HG02973 (cell line): ENCODE measurements at regions not wholly inside any gene's neighbourhood (a gene's known extent, or its start where the extent isn't known, plus 50 kb on each side); places are given as distances from the start of the nearest gene placed in this dataset.

Source experiments
- ATAC-seq: cut with Tn5 transposase; IDR thresholded peaks from one replicate; pipeline ENCODE4 v1.9.1; 2021; ENCODE audit warnings: moderate library complexity; ENCODE audit not compliant: unreplicated experiment

- ATAC-seq = no peak
Observed at GRCh38 chr1:224564454-224565084, 51.5 kb upstream of the CNIH3 start.

- no peak for ATAC-seq
Observed at GRCh38 chr1:224565186-224565585, 50.9 kb upstream of the CNIH3 start.

- ATAC-seq = no peak
Observed at GRCh38 chr1:224565611-224566406, 50.3 kb upstream of the CNIH3 start.
